ENCODE measurements at regions not wholly inside any gene's neighbourhood (a gene's known extent, or its start where the extent isn't known, plus 50 kb on each side); places are given as distances from the start of the nearest gene placed in this dataset.

- Histone ChIP-seq H3K36me3 (replicated peaks in 1 of 2; ENCODE audit: insufficient read depth in 1 of 2, low read depth in 2 of 2) (no peaks in the 10 kb centered on the region), H3K4me1 (no peaks in the 10 kb centered on the region), H3K27ac (no peak overlapping the region), H3K4me3 (no peak overlapping the region), H3K9me3 (no peaks in the 10 kb centered on the region), H3K27me3 (no peaks in the 10 kb centered on the region)
- DNase-seq (no peak), ATAC-seq (no peak)
- 29 to 45% methylated on average over 3 of the region's 3 CpGs for WGBS, 2 donors
- TF ChIP-seq CTCF (IDR thresholded peaks at IDR 0.05) (no peak), POLR2A (IDR thresholded peaks at IDR 0.05) (no peak)
- intact Hi-C loops (cut with DNase I) = no loop called here
These were observed 67.3 kb upstream of the ADRB2 start for GRCh38 chr5:148759101-148759500.

- DNase-seq (no peak), ATAC-seq (no peak)
- intact Hi-C loops (cut with DNase I) = no loop called here
- no peaks in the 10 kb centered on the region for H3K4me1 ChIP-seq
- no peaks in the 10 kb centered on the region for H3K9me3 ChIP-seq
- TF ChIP-seq POLR2A (IDR thresholded peaks at IDR 0.05) = no peak
- no peak for TF ChIP-seq CTCF (IDR thresholded peaks at IDR 0.05)
- 14 to 24% methylated on average over 2 of the region's 2 CpGs for WGBS, 2 donors
- H3K36me3 ChIP-seq (replicated peaks in 1 of 2; ENCODE audit: insufficient read depth in 1 of 2, low read depth in 2 of 2) = no peaks in the 10 kb centered on the region
- no peak overlapping the region for H3K4me3 ChIP-seq
- H3K27ac ChIP-seq = no peak overlapping the region
- H3K27me3 ChIP-seq = no peaks in the 10 kb centered on the region
These were observed 65.3 kb upstream of the ADRB2 start for GRCh38 chr5:148760945-148761638.

GRCh38 chr5:148763996-148764395 lies 62.4 kb upstream of the ADRB2 start:
- Histone ChIP-seq H3K4me3 (no peak overlapping the region), H3K9me3 (no peaks in the 10 kb centered on the region), H3K27me3 (no peaks in the 10 kb centered on the region), H3K27ac (no peak overlapping the region), H3K4me1 (no peaks in the 10 kb centered on the region), H3K36me3 (replicated peaks in 1 of 2; ENCODE audit: insufficient read depth in 1 of 2, low read depth in 2 of 2) (no peaks in the 10 kb centered on the region)
- intact Hi-C loops (cut with DNase I) = no loop called here
- no peak for ATAC-seq
- TF ChIP-seq POLR2A (IDR thresholded peaks at IDR 0.05) = no peak
- TF ChIP-seq CTCF (IDR thresholded peaks at IDR 0.05) = no peak
- 52 to 53% methylated on average over 1 of the region's 1 CpG for WGBS, 2 donors
- no peak for DNase-seq

GRCh38 chr5:148765061-148765460 lies 61.4 kb upstream of the ADRB2 start:
- H3K9me3 ChIP-seq = no peaks in the 10 kb centered on the region
- TF ChIP-seq CTCF (IDR thresholded peaks at IDR 0.05) = no peak
- TF ChIP-seq POLR2A (IDR thresholded peaks at IDR 0.05) = no peak
- WGBS, 2 donors = 0 to 47% methylated on average over 1 of the region's 1 CpG

GRCh38 chr5:148768806-148769415 lies 57.5 kb upstream of the ADRB2 start:
- no peak for ATAC-seq
- intact Hi-C loops (cut with DNase I) = no loop called here
- WGBS, 2 donors = 60 to 71% methylated on average over 5 of the region's 5 CpGs
- Histone ChIP-seq H3K36me3 (replicated peaks in 1 of 2; ENCODE audit: insufficient read depth in 1 of 2, low read depth in 2 of 2) (no peaks in the 10 kb centered on the region), H3K27ac (no peak overlapping the region), H3K4me3 (no peak overlapping the region), H3K9me3 (no peaks in the 10 kb centered on the region), H3K27me3 (no peaks in the 10 kb centered on the region), H3K4me1 (no peaks in the 10 kb centered on the region)
- DNase-seq = no peak
- TF ChIP-seq CTCF (IDR thresholded peaks at IDR 0.05) (no peak), POLR2A (IDR thresholded peaks at IDR 0.05) (no peak)

More at GRCh38 chr5:148765061-148765460, 61.4 kb upstream of the ADRB2 start:
- DNase-seq (no peak), ATAC-seq (no peak)
- Histone ChIP-seq H3K36me3 (replicated peaks in 1 of 2; ENCODE audit: insufficient read depth in 1 of 2, low read depth in 2 of 2) (no peaks in the 10 kb centered on the region), H3K27me3 (no peaks in the 10 kb centered on the region), H3K27ac (no peak overlapping the region), H3K4me1 (no peaks in the 10 kb centered on the region), H3K4me3 (no peak overlapping the region)
- intact Hi-C loops (cut with DNase I) = no loop called here
